ENCODE measurements at regions not wholly inside any gene's neighbourhood (a gene's known extent, or its start where the extent isn't known, plus 50 kb on each side); places are given as distances from the start of the nearest gene placed in this dataset.

GRCh38 chr6:72495441-72495840 is 126.4 kb upstream of the KCNQ5 start:
- H3K4me3 Mint-ChIP-seq (ENCODE audit: unreplicated experiment): no peak overlapping the region
- no peak overlapping the region for H3K27ac Mint-ChIP-seq (ENCODE audit: unreplicated experiment)
- TF ChIP-seq CTCF (IDR thresholded peaks at IDR 0.05): no peak
- DNase-seq (ENCODE audit: extremely low spot score, unreplicated experiment): no peak
- no peaks in the 10 kb centered on the region for H3K36me3 Mint-ChIP-seq (ENCODE audit: unreplicated experiment)
- H3K4me1 Mint-ChIP-seq (ENCODE audit: unreplicated experiment): no peaks in the 10 kb centered on the region
- H3K27me3 Mint-ChIP-seq (ENCODE audit: unreplicated experiment): peaks cover 19% of the 10 kb centered on the region
- H3K9me3 Mint-ChIP-seq (ENCODE audit: unreplicated experiment): no peaks in the 10 kb centered on the region

GRCh38 chr6:72497186-72497585 is 124.7 kb upstream of the KCNQ5 start:
- no peak overlapping the region for H3K27ac Mint-ChIP-seq (ENCODE audit: unreplicated experiment)
- H3K4me1 Mint-ChIP-seq (ENCODE audit: unreplicated experiment): no peaks in the 10 kb centered on the region
- no peak for TF ChIP-seq CTCF (IDR thresholded peaks at IDR 0.05)
- no peak overlapping the region for H3K4me3 Mint-ChIP-seq (ENCODE audit: unreplicated experiment)
- no peaks in the 10 kb centered on the region for H3K9me3 Mint-ChIP-seq (ENCODE audit: unreplicated experiment)
- peaks cover 13% of the 10 kb centered on the region for H3K27me3 Mint-ChIP-seq (ENCODE audit: unreplicated experiment)
- no peaks in the 10 kb centered on the region for H3K36me3 Mint-ChIP-seq (ENCODE audit: unreplicated experiment)
- DNase-seq (ENCODE audit: extremely low spot score, unreplicated experiment): no peak

- TF ChIP-seq CTCF (IDR thresholded peaks at IDR 0.05): no peak
- Mint-ChIP-seq H3K36me3 (ENCODE audit: unreplicated experiment) (no peaks in the 10 kb centered on the region), H3K27ac (ENCODE audit: unreplicated experiment) (no peak overlapping the region), H3K4me1 (ENCODE audit: unreplicated experiment) (no peaks in the 10 kb centered on the region), H3K27me3 (ENCODE audit: unreplicated experiment) (peaks cover 29% of the 10 kb centered on the region), H3K4me3 (ENCODE audit: unreplicated experiment) (no peak overlapping the region), H3K9me3 (ENCODE audit: unreplicated experiment) (no peaks in the 10 kb centered on the region)
- no peak for DNase-seq (ENCODE audit: extremely low spot score, unreplicated experiment)
Measured at GRCh38 chr6:72500669-72501068, 121.2 kb upstream of the KCNQ5 start.

GRCh38 chr6:72504406-72504805 is 117.5 kb upstream of the KCNQ5 start:
- no peak for DNase-seq (ENCODE audit: extremely low spot score, unreplicated experiment)
- H3K27ac Mint-ChIP-seq (ENCODE audit: unreplicated experiment): no peak overlapping the region
- H3K4me3 Mint-ChIP-seq (ENCODE audit: unreplicated experiment): no peak overlapping the region
- no peak for TF ChIP-seq CTCF (IDR thresholded peaks at IDR 0.05)
- H3K4me1 Mint-ChIP-seq (ENCODE audit: unreplicated experiment): no peaks in the 10 kb centered on the region
- no peaks in the 10 kb centered on the region for H3K9me3 Mint-ChIP-seq (ENCODE audit: unreplicated experiment)
- peaks cover 32% of the 10 kb centered on the region for H3K27me3 Mint-ChIP-seq (ENCODE audit: unreplicated experiment)
- H3K36me3 Mint-ChIP-seq (ENCODE audit: unreplicated experiment): no peaks in the 10 kb centered on the region

- Mint-ChIP-seq H3K36me3 (ENCODE audit: unreplicated experiment) (no peaks in the 10 kb centered on the region), H3K27ac (ENCODE audit: unreplicated experiment) (no peak overlapping the region)
- no peak for TF ChIP-seq CTCF (IDR thresholded peaks at IDR 0.05)
Measured at GRCh38 chr6:72505446-72505845, 116.4 kb upstream of the KCNQ5 start.

More at GRCh38 chr6:72505446-72505845, 116.4 kb upstream of the KCNQ5 start:
- no peaks in the 10 kb centered on the region for H3K9me3 Mint-ChIP-seq (ENCODE audit: unreplicated experiment)
- no peaks in the 10 kb centered on the region for H3K4me1 Mint-ChIP-seq (ENCODE audit: unreplicated experiment)
- peaks cover 43% of the 10 kb centered on the region for H3K27me3 Mint-ChIP-seq (ENCODE audit: unreplicated experiment)
- H3K4me3 Mint-ChIP-seq (ENCODE audit: unreplicated experiment): no peak overlapping the region
- DNase-seq (ENCODE audit: extremely low spot score, unreplicated experiment): no peak
